K562 (cell line): ENCODE measurements at regions not wholly inside any gene's neighbourhood (a gene's known extent, or its start where the extent isn't known, plus 50 kb on each side); places are given as distances from the start of the nearest gene placed in this dataset.

Experiments
- ATAC-seq: fragments of 200-7000 bp; cut with Tn5 transposase; 3 replicates; pipeline ENCODE4 v1.9.1; 2020; ENCODE audit warnings: moderate library complexity
- BruUV-seq: library from RNA; stranded (reverse); fragments of 400-500 nt; replicated peaks from 2 replicates; lab custom pipeline; 2021; lab: Mats Ljungman, UMichigan
- CTCF ChIA-PET: fragments of 300-600 bp; formaldehyde crosslinking; extraction: SDS; loops from one replicate; lab custom pipeline; 2021; ENCODE audit warnings: low intra/inter-chr PET ratio; lab: Yijun Ruan, JAX
- POLR2A ChIA-PET: fragments of 300-600, 350-650 bp; sonication (Branson Sonifier 250); formaldehyde crosslinking; extraction: SDS; loops from one replicate; lab custom pipeline; 2021; ENCODE audit warnings: antibody characterized with exemption, inconsistent platforms; lab: Yijun Ruan, JAX
- DNase-seq, 4 experiments: peaks; one replicate each; pipeline versions ENCODE4 v3.0.0 to v3.0.0-alpha.2; 2011 to 2018; ENCODE audit warnings: low spot score in 3 of 4, mixed read lengths in 3 of 4; ENCODE audit errors: extremely low read depth in 1 of 4
- FAIRE-seq: peaks from 2 replicates; lab custom pipeline; 2011; peaks lifted over from hg19 to GRCh38; lab: Jason Lieb, UNC
- H2AFZ ChIP-seq: 2 replicates; pipeline ENCODE4 v1.6.0; 2011; ENCODE audit warnings: low read depth, low read length, control low read depth, inconsistent platforms
- H3K27ac ChIP-seq: fragments of 200-600 bp; 3 replicates; pipeline ENCODE4 v1.8.0; 2011; ENCODE audit warnings: low read depth, mild to moderate bottlenecking, control low read depth, inconsistent platforms, low read length, moderate library complexity, mixed read lengths; ENCODE audit errors: extremely low read depth
- H3K27me3 ChIP-seq, 2 experiments: fragments of 300-600 bp in 1 of 2; 2 replicates in 1 of 2; 3 replicates in 1 of 2; pipeline versions ENCODE4 v1.6.0 to v1.8.0; 2011; ENCODE audit warnings: inconsistent platforms in 2 of 2, low read length in 2 of 2, mild to moderate bottlenecking in 1 of 2, mixed read lengths in 1 of 2, moderate library complexity in 1 of 2; ENCODE audit not compliant: control insufficient read depth in 2 of 2, insufficient read depth in 2 of 2
- H3K36me3 ChIP-seq: fragments of 300-600 bp; 3 replicates; pipeline ENCODE4 v1.8.0; 2011; ENCODE audit warnings: mild to moderate bottlenecking, low read length, inconsistent platforms; ENCODE audit not compliant: control insufficient read depth, insufficient read depth
- H3K4me1 ChIP-seq, 2 experiments: fragments of 200-600 bp in 1 of 2; replicated peaks in 1 of 2; 2 replicates in 1 of 2; 3 replicates in 1 of 2; pipeline versions ENCODE4 v1.5.1 to v1.8.0; 2011; ENCODE audit warnings: inconsistent platforms in 2 of 2, low read length in 2 of 2, mild to moderate bottlenecking in 1 of 2, mixed read lengths in 1 of 2, moderate library complexity in 1 of 2; ENCODE audit not compliant: control insufficient read depth in 2 of 2, insufficient read depth in 2 of 2
- H3K4me2 ChIP-seq: 2 replicates; pipeline ENCODE4 v1.6.1; 2011; ENCODE audit warnings: low read length, control low read depth, inconsistent platforms, mixed read lengths; ENCODE audit not compliant: insufficient read depth
- H3K4me3 ChIP-seq: fragments of 200-600 bp; sonication (generic), shearing (Covaris generic); 2 replicates; pipeline ENCODE4 v1.5.1; 2016; ENCODE audit warnings: control low read depth, inconsistent platforms
- H3K79me2 ChIP-seq: fragments of 200-600 bp; 3 replicates; pipeline ENCODE4 v1.8.0; 2011; ENCODE audit warnings: low read length, inconsistent platforms; ENCODE audit not compliant: control insufficient read depth, insufficient read depth
- H3K9ac ChIP-seq, 2 experiments: 2 replicates each; pipeline versions ENCODE4 v1.6.0 to v1.6.1; 2011; ENCODE audit warnings: low read depth in 2 of 2, low read length in 2 of 2, control low read depth in 1 of 2, inconsistent platforms in 1 of 2, mild to moderate bottlenecking in 1 of 2, mixed read lengths in 1 of 2; ENCODE audit not compliant: insufficient read depth in 1 of 2
- H3K9me1 ChIP-seq: one replicate; pipeline ENCODE4 v1.6.0; 2011; ENCODE audit warnings: inconsistent platforms, mild to moderate bottlenecking, low read length, moderate library complexity; ENCODE audit not compliant: control insufficient read depth, insufficient read depth
- H3K9me3 ChIP-seq: replicated peaks from 2 replicates; pipeline ENCODE4 v1.5.1; 2011; ENCODE audit warnings: low read depth, low read length, inconsistent platforms; ENCODE audit not compliant: control insufficient read depth, insufficient read depth
- H4K20me1 ChIP-seq: replicated peaks from 2 replicates; pipeline ENCODE4 v1.6.1; 2011; ENCODE audit warnings: low read length, inconsistent platforms, mixed read lengths; ENCODE audit not compliant: control insufficient read depth, insufficient read depth
- ETS2 ChIP-seq: IDR thresholded peaks from 2 replicates; pipeline ENCODE4 v1.6.1; 2016; ENCODE audit warnings: borderline replicate concordance, missing genetic modification characterization, mild to moderate bottlenecking, moderate library complexity, missing compliant biosample characterization; ENCODE audit not compliant: poor library complexity, severe bottlenecking
- ETV6 ChIP-seq, 3 experiments: fragments of 150-350 bp in 1 of 3; sonication (generic) in 1 of 3; formaldehyde crosslinking in 1 of 3; IDR thresholded peaks; 2 replicates each; pipeline versions ENCODE4 v1.6.1 to v1.8.0; 2014 to 2022; ENCODE audit warnings: borderline replicate concordance in 2 of 3, low read depth in 2 of 3, antibody characterized with exemption in 1 of 3, low read length in 1 of 3, mild to moderate bottlenecking in 1 of 3, missing genetic modification reagents in 1 of 3
- GATA2 ChIP-seq: sonication (generic); formaldehyde crosslinking; IDR thresholded peaks from 2 replicates; pipeline ENCODE4 v1.4.0; 2020; ENCODE audit warnings: mild to moderate bottlenecking, missing genetic modification reagents
- MAZ ChIP-seq, 2 experiments: fragments of 450-650 bp in 1 of 2; sonication (generic) in 1 of 2; formaldehyde crosslinking; IDR thresholded peaks in 1 of 2; conservative IDR thresholded peaks in 1 of 2; 2 replicates each; pipeline versions ENCODE4 v1.4.0 to v1.5.0; 2020; ENCODE audit warnings: mild to moderate bottlenecking in 1 of 2, missing genetic modification reagents in 1 of 2
- SAFB ChIP-seq: fragments of 200-400 bp; formaldehyde crosslinking; IDR thresholded peaks from 2 replicates; pipeline ENCODE4 v1.6.1; 2017; ENCODE audit warnings: low read depth, low read length, borderline replicate concordance
- ZNF134 ChIP-seq: fragments of 250-450 bp; sonication (Bioruptor Pico); conservative IDR thresholded peaks from 2 replicates; pipeline ENCODE4 v1.4.0; 2020
- WGBS: fragments of 100-300 bp; shearing (Covaris generic); methylation state at CpG from one replicate; pipeline ENCODE4 v1.1.6; 2016; ENCODE audit warnings: low coverage, mixed read lengths; ENCODE audit not compliant: insufficient coverage; ENCODE audit errors: missing lambda C conversion rate; 5-methylcytosine and 5-hydroxymethylcytosine counted together
- in situ Hi-C: fragments of 300-500 bp; cut with MboI; formaldehyde crosslinking; loops from 4 replicates; pipeline ENCODE4 v1.15.0; 2018; ENCODE audit warnings: inconsistent platforms, mixed read lengths
- intact Hi-C: fragments of 100-400 bp; cut with micrococcal nuclease; formaldehyde crosslinking; loops from 2 replicates; pipeline ENCODE4 v1.14.2; 2022
- TF ChIP-seq, protein P1 (sequence below): conservative IDR thresholded peaks from 2 replicates; pipeline ENCODE4 v1.6.1; 2011; ENCODE audit warnings: low read depth, mild to moderate bottlenecking, low read length; ENCODE audit not compliant: control insufficient read depth
- TF ChIP-seq, protein P2 (sequence below): IDR thresholded peaks from 2 replicates; pipeline ENCODE4 v1.6.1; 2016; ENCODE audit warnings: missing genetic modification characterization, missing compliant biosample characterization

DNA sequence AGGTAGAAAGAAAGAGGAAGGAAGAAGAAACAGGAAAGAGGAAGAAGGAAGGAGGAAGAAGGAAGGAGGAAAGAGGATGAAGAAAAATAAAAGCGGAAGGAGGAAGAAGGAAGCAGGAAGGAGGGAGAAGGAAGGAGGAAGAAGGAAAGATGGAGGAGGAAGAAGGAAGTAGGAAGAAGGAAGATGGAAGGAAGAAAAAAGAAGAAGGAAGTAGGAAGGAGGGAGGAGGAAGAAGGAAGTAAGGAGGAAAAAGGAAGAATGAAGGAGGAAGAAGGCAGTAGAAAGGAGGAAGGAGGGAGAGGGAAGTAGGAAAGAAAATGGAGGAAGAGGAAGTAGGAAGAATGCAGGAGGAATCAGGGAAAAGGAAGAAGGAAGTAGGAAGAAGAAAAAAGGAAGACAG is 191.1 kb upstream of the TBL1X start:
- H2AFZ ChIP-seq, result no peak overlapping the region
- no peaks in the 10 kb centered on the region for H3K9me3 ChIP-seq
- in situ Hi-C loops, result no loop called here
- H3K9me1 ChIP-seq, result no peaks in the 10 kb centered on the region
- no peaks in the 10 kb centered on the region for H3K79me2 ChIP-seq
- no TSS peak for BruUV-seq
- no peak overlapping the region for H3K4me3 ChIP-seq
- H3K27me3 ChIP-seq, result peaks cover 0 to 10% of the 10 kb centered on the region in 2 experiments; a peak in 3 of 5 replicates
- H4K20me1 ChIP-seq, result no peaks in the 10 kb centered on the region; the same call in 1 of the 2 replicates
- no peaks in the 10 kb centered on the region for H3K4me1 ChIP-seq
- TF ChIP-seq ETV6 (IDR thresholded peaks at IDR 0.05; ENCODE audit: borderline replicate concordance in 1 of 2, low read depth in 2 of 2, low read length in 1 of 2), result peak; percentile 58 to 82; a peak in 2 of 4 replicates
- TF ChIP-seq ETV6 (CRISPR knock-in tag; IDR thresholded peaks at IDR 0.05; ENCODE audit: borderline replicate concordance), result no peak
- TF ChIP-seq, protein P1, sequence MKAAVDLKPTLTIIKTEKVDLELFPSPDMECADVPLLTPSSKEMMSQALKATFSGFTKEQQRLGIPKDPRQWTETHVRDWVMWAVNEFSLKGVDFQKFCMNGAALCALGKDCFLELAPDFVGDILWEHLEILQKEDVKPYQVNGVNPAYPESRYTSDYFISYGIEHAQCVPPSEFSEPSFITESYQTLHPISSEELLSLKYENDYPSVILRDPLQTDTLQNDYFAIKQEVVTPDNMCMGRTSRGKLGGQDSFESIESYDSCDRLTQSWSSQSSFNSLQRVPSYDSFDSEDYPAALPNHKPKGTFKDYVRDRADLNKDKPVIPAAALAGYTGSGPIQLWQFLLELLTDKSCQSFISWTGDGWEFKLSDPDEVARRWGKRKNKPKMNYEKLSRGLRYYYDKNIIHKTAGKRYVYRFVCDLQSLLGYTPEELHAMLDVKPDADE, result no peak
- TF ChIP-seq MAZ (CRISPR knock-in tag; conservative IDR thresholded peaks at IDR 0.05 in 1 of 2, IDR thresholded peaks at IDR 0.05 in 1 of 2), result no peak
- no peak for TF ChIP-seq ETS2
- TF ChIP-seq, protein P2, sequence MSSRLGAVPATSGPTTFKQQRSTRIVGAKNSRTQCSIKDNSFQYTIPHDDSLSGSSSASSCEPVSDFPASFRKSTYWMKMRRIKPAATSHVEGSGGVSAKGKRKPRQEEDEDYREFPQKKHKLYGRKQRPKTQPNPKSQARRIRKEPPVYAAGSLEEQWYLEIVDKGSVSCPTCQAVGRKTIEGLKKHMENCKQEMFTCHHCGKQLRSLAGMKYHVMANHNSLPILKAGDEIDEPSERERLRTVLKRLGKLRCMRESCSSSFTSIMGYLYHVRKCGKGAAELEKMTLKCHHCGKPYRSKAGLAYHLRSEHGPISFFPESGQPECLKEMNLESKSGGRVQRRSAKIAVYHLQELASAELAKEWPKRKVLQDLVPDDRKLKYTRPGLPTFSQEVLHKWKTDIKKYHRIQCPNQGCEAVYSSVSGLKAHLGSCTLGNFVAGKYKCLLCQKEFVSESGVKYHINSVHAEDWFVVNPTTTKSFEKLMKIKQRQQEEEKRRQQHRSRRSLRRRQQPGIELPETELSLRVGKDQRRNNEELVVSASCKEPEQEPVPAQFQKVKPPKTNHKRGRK (tag), result peak; percentile 92
- TF ChIP-seq SAFB, result no peak
- TF ChIP-seq ZNF134 (CRISPR knock-in tag), result no peak
- TF ChIP-seq GATA2, result no peak
- ChIA-PET CTCF (no interaction called here), POLR2A (no interaction called here)
- ATAC-seq (no peak), DNase-seq (no peak), FAIRE-seq (no peak)
- no peak overlapping the region for H3K4me2 ChIP-seq
- intact Hi-C loops, result no loop called here
- no peak overlapping the region for H3K27ac ChIP-seq
- no peak overlapping the region for H3K9ac ChIP-seq
- no peaks in the 10 kb centered on the region for H3K36me3 ChIP-seq
- WGBS, result no CpG with 5 or more reads among the region's 1 CpG
